DND-41 (cell line): ENCODE measurements at regions not wholly inside any gene's neighbourhood (a gene's known extent, or its start where the extent isn't known, plus 50 kb on each side); places are given as distances from the start of the nearest gene placed in this dataset.

ENCODE experiments used
- EZH2 ChIP-seq: IDR thresholded peaks from 3 replicates; pipeline ENCODE4 v1.6.1; 2012; ENCODE audit warnings: borderline replicate concordance, low read depth, mild to moderate bottlenecking, moderate library complexity, low read length, inconsistent platforms; ENCODE audit not compliant: severe bottlenecking
- TF ChIP-seq, protein P1 (sequence below): IDR thresholded peaks from 2 replicates; pipeline ENCODE4 v1.5.1; 2012; ENCODE audit warnings: borderline replicate concordance, low read length, moderate library complexity, mild to moderate bottlenecking; ENCODE audit not compliant: poor library complexity, severe bottlenecking; ENCODE audit errors: extremely low read depth

DNA sequence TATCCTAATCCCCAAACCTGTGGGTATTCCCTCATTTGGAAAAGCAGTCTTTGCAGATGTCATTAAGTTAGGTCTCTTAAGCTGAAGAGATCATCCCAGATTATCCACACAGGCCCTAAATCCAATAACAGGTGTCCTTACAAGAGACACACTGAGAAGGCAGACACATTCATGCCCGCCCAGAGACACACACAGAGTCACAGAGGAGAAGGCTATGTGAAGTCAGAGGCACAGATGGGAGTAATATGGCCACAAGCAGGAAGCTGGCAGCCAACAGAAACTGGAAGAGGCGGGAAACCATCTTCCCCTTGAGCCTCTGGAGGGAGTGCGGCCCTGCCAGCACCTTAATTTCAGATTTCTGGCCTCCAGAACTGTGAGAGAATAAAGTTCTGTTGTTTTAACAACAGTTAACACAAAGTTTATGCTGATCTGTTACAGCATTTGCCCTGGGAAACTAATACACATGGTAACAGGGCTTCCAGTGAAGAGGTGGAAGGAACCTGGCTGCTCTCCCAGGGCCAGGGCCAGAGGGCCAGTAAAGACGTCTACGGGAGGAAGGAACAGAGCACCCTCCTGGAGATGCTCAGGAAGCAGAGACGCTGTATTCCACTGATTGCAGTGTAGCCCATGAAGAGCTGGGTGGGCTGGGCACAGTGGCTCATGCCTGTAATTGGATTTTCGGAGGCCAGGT lies 217.5 kb downstream of the GLI2 start:
- TF ChIP-seq EZH2 = no peak
- TF ChIP-seq, protein P1, sequence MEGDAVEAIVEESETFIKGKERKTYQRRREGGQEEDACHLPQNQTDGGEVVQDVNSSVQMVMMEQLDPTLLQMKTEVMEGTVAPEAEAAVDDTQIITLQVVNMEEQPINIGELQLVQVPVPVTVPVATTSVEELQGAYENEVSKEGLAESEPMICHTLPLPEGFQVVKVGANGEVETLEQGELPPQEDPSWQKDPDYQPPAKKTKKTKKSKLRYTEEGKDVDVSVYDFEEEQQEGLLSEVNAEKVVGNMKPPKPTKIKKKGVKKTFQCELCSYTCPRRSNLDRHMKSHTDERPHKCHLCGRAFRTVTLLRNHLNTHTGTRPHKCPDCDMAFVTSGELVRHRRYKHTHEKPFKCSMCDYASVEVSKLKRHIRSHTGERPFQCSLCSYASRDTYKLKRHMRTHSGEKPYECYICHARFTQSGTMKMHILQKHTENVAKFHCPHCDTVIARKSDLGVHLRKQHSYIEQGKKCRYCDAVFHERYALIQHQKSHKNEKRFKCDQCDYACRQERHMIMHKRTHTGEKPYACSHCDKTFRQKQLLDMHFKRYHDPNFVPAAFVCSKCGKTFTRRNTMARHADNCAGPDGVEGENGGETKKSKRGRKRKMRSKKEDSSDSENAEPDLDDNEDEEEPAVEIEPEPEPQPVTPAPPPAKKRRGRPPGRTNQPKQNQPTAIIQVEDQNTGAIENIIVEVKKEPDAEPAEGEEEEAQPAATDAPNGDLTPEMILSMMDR = no peak
